ENCODE measurements at regions not wholly inside any gene's neighbourhood (a gene's known extent, or its start where the extent isn't known, plus 50 kb on each side); places are given as distances from the start of the nearest gene placed in this dataset.

- TF ChIP-seq CTCF (IDR thresholded peaks at IDR 0.05 in 8 of 11, conservative IDR thresholded peaks at IDR 0.05 in 3 of 11) (no peak), POLR2AphosphoS5 (IDR thresholded peaks at IDR 0.05) (no peak)
Observed at GRCh38 chr11:96447208-96448110, 57.6 kb downstream of the JRKL start.
